Erythroblast (primary cell): ENCODE measurements at regions not wholly inside any gene's neighbourhood (a gene's known extent, or its start where the extent isn't known, plus 50 kb on each side); places are given as distances from the start of the nearest gene placed in this dataset.
"Not testable (repeated sequence)": the region's sequence is repeated elsewhere in the genome, so short reads cannot be mapped to it uniquely, and the experiment has no call there.

ENCODE experiments used
- DNase-seq, 2 experiments: peaks; one replicate each; lab custom pipeline; 2025; lab: John Stamatoyannopoulos, UW
- GATA1 ChIP-seq: IDR thresholded peaks from 2 replicates; pipeline ENCODE4 v1.6.1; 2011; ENCODE audit warnings: low read depth, mild to moderate bottlenecking, control low read depth, low read length, moderate library complexity
- POLR2A ChIP-seq: IDR thresholded peaks from 2 replicates; pipeline ENCODE4 v1.6.1; 2011; ENCODE audit warnings: mild to moderate bottlenecking, low read length

DNA sequence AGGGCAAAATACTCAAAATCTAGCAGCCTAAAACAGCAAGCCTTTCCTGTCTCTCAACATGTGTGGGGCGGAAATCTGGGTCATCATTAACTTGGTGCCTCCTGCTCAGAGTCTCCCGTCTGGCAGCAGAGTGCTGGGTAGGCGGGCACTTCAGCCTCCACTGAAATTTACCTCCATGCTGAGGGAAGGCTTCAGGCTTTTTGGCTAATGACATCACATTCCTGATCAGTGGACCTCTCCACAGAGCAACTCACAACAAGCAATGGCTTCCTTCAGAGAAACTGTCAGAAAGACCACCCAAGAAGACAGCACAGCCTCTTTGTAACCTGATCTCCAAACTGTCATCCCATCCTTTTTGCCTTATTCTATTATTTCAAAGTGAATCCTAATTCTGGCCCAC is 1109.0 kb downstream of the UQCRFS1 start:
- TF ChIP-seq POLR2A (no peak), GATA1 (no peak)
- no peak for DNase-seq

DNA sequence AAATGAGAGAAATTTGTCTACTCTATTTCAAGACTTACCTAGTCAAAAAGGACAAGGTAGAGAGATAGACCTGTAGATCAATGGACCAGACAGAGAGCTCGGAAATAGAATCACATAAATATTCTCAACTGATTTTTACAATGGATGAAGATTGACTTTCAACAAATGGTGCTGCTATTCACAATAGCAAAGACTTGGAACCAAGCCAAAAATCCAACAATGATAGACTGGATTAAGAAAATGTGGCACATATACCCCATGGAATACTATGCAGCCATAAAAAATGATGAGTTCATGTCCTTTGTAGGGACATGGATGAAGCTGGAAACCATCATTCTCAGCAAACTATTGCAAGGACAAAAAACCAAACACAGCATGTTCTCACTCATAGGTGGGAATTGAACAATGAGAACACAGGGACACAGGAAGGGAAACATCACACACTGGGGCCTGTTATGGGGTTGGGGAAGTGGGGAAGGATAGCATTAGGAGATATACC is 1128.2 kb downstream of the UQCRFS1 start:
- DNase-seq = not testable (repeated sequence)

- no peak for DNase-seq
- TF ChIP-seq POLR2A = no peak
- no peak for TF ChIP-seq GATA1
These were observed 1136.3 kb downstream of the UQCRFS1 start for GRCh38 chr19:28076628-28077027.

DNA sequence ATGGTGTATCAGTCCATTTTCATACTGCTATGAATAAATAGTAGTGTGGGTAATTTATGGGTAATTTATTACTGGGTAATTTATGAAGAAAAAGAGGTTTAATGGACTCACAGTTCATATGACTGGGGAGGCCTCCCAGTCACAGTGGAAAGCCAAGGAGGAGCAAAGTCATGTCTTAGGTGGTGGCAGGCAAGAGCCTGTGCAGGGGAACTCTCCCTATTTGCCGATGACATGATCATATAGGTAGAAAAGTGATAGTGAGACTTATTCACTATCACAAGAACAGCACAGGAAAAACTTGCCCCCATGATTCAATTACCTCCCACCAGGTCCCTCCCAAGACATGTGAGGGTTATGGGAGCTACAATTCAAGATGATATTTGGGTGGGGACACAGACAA is 1137.7 kb downstream of the UQCRFS1 start:
- no peak for TF ChIP-seq POLR2A
- TF ChIP-seq GATA1 = no peak
- DNase-seq = no peak

GRCh38 chr19:28074773-28075172 is 1138.2 kb downstream of the UQCRFS1 start:
- TF ChIP-seq POLR2A = no peak
- no peak for TF ChIP-seq GATA1
- no peak for DNase-seq

GRCh38 chr19:28067882-28068281 is 1145.1 kb downstream of the UQCRFS1 start:
- no peak for DNase-seq
- TF ChIP-seq GATA1 (no peak), POLR2A (no peak)

DNA sequence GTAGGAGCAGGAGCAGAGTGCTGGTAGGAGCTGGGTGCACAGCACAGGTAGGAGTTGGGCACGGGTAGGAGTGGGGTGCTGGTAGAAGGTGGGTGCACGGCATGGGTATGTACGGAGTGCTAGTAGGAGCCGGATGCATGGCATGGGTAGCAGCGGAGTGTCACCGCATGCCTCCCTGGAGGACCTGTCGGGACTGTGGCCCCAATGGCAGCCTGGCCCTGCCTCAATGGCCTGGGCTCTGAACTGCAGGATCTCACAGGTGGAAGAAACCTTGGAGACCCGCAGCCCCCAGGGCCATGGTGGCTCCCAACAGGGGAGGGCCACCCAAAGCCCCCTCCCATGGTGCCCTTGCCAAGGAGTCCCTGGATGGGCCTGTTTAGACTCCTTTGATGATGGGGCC is 1146.0 kb downstream of the UQCRFS1 start:
- DNase-seq = no peak
- TF ChIP-seq POLR2A = no peak
- TF ChIP-seq GATA1 = no peak

DNA sequence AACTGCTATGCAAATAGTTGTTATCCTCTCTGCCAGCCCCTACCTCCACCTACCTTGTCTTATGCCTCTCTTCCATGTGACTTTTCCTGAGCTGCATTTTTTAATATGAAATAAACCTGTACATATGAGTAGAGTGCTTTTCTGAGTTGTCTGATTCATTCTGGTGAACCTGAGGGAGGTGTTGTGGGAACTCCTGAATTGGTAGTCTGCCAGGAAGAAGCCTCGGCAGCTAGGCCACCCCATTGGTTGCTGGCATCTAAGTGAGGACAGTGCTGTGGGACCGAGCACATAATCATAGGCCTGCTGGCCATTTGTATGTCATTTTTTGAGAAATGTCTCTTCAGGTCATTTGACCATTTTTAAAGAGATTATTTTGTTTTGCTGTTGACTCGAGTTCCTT is 1146.8 kb downstream of the UQCRFS1 start:
- no peak for TF ChIP-seq GATA1
- no peak for TF ChIP-seq POLR2A
- no peak for DNase-seq

DNA sequence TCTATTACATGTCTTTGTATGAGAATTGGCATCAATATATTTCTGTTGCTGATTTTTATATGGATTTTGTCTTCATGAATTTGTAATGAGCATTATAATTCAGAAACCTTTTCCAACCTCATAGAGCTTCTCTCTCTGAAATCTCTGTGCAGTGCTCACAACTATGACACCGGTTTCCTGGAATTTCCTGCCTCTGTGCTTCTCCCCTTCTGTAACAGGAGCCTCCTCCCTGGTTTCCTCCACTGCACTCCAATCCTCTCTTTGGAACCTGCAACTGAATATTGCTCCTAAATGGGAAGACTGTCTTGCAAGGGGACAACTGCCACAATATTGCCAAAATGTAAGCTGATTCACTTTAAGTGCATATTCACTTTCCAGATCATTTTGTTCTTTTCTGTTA is 1147.9 kb downstream of the UQCRFS1 start:
- no peak for DNase-seq
- no peak for TF ChIP-seq GATA1
- no peak for TF ChIP-seq POLR2A

DNA sequence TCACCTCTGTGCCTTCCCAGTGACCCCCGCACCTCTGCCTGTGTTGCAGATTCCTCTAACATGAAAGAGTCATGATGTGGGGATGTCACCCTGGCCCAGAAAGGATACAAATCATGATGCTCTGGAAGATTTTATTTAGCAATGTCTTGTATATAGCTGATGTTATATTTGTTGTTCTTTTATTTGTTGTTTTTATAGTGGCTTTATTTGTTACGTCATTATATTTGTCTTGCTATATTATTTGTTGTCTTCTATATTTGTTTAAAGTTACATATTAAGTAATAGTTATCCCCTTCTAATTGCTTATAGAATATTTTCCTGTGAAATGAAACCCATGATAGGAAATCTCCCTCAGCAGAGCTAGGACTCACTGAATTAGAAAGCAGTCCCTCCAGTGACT is 1149.2 kb downstream of the UQCRFS1 start:
- no peak for DNase-seq
- TF ChIP-seq POLR2A (no peak), GATA1 (no peak)

DNA sequence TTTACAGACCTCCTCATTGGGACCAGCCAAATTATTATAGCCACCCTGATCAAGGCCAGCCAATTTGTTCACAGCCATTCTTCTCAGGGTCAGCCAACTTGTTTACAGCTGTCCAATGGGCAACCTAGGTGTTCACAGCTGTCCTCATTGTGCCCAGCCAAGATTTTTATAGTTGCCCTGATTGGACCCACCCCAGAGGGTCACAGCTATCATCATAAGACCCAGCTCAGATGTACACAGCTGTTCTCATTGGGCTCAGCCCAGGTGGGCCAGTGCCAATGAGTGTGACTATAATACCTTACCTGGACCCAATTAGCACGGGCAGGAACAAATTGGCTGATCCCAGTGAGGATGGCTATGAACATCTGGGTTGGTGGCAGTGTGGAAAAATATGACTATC is 1151.8 kb downstream of the UQCRFS1 start:
- DNase-seq = no peak
- TF ChIP-seq POLR2A (no peak), GATA1 (no peak)

GRCh38 chr19:28057026-28057425 is 1155.9 kb downstream of the UQCRFS1 start:
- DNase-seq = not testable (repeated sequence)

GRCh38 chr19:28051047-28051446 is 1161.9 kb downstream of the UQCRFS1 start:
- no peak for TF ChIP-seq GATA1
- no peak for TF ChIP-seq POLR2A
- no peak for DNase-seq

GRCh38 chr19:28049875-28050274 is 1163.1 kb downstream of the UQCRFS1 start:
- DNase-seq = no peak

DNA sequence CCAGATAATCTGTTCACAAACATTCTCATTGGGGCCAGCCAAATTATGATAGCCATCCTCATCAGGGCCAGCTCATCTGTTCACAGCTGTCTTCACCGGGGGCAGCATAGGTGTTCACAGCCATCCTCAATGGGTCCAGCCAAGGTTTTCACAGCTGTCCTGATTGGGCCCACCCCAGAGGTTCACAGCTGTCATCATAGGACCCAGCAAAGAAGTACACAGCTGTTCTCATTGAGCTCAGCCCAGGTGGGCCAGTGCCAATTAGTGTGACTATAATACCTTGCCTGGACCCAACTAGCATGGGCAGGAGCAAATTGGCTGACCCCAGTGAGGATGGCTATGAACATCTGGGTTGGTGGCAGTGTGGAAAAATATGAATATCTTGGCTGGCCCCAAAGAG is 1166.0 kb downstream of the UQCRFS1 start:
- TF ChIP-seq GATA1 (no peak), POLR2A (no peak)
- no peak for DNase-seq

More at GRCh38 chr19:28049875-28050274, 1163.1 kb downstream of the UQCRFS1 start:
- TF ChIP-seq GATA1 = no peak
- no peak for TF ChIP-seq POLR2A

DNA sequence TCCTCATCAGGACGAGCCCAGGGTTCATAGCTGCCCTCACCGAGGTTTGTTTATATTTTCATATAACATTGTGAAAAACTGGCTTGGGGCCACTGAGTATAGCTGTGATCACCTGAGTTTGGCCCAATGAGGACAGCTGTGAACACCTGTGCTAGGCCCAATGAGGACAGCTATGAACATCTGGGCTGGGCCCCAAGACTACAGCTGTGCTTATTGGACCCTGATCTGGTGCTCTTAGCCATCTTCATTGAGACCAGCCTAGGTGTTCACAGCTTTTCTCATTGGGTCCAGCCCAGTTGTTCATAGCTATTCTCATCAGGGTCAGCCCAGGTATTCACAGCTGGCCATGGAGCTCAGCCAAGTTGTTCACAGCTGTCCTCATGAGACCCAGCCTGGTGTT is 1167.3 kb downstream of the UQCRFS1 start:
- no peak for DNase-seq
- TF ChIP-seq GATA1 (no peak), POLR2A (no peak)

DNA sequence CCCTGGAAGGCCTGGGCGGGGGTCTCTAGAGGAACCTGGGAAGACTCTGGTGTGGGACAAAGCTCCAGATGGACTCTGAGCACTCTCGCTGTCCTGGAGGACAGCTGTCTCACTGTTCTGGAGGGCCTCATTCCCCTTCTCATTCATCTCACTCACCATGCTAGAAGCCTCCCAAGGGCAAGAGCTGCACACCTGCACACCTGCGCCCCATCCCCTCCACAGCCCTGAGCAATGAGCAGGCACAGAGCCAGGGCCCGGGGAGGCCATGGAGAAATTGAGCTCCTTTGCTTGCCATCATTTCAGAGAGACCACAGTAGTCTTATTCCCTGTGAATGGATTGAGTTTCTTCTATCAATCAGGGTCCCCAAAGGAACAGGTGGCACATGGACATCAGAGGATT is 1168.5 kb downstream of the UQCRFS1 start:
- no peak for DNase-seq
- TF ChIP-seq POLR2A (no peak), GATA1 (no peak)

GRCh38 chr19:28042516-28042915 is 1170.4 kb downstream of the UQCRFS1 start:
- DNase-seq = no peak
- no peak for TF ChIP-seq GATA1
- no peak for TF ChIP-seq POLR2A
